ENCODE measurements at regions not wholly inside any gene's neighbourhood (a gene's known extent, or its start where the extent isn't known, plus 50 kb on each side); places are given as distances from the start of the nearest gene placed in this dataset.

DNA sequence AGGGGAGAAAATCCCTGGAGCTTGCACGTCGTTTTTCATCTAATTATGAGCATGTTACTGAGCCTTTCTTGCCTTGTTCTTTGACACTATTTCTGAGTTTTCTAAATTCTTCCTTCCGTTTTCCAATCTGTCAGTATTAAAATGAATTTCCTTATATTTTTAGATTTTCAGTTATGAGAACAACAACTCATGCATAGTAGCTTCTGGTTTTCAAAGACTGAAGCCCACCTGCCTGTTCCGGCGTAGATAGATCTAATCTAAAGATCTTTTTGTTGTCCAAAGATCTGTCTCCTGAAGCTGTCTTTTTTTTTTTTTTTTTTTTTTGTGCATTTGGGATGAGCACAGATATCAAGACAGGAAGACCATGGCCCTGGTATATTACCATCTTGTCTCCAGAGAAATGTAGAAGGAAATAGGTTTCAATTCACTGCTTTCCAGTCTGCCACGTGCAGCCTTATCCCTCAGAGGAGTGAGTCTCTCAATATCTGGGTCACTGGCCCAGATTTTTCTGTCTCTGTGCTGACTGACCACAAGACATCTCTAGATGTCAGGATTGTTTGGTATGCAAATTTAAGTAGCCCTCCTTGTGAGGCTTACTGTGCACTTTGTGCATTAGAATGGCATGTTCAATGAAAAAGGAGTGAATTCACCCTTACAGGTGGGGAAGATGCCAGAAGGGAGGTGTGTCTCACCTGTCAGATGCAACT, 222.3 kb upstream of the TMC3 start:
- no peak overlapping the region for H3K9ac ChIP-seq (ENCODE audit: low read length)
- no peak overlapping the region for H3K4me2 ChIP-seq (ENCODE audit: low read length, poor library complexity, severe bottlenecking)
- no peak overlapping the region for H3K14ac ChIP-seq (ENCODE audit: low read length in 2 of 2)
- H4K91ac ChIP-seq (ENCODE audit: low read length) = no peak overlapping the region
- H3K4me3 ChIP-seq (ENCODE audit: insufficient read depth in 1 of 2, low read depth in 1 of 2, low read length in 2 of 2) = no peak overlapping the region
- H4K8ac ChIP-seq (ENCODE audit: low read length) = no peak overlapping the region
- DNase-seq = no peak
- no peaks in the 10 kb centered on the region for H3K36me3 ChIP-seq (ENCODE audit: control insufficient read depth in 1 of 2, insufficient read depth in 2 of 2, low read depth in 1 of 2, low read length in 2 of 2)
- no peak overlapping the region for H2AFZ ChIP-seq (ENCODE audit: low read depth, low read length)
- no peak overlapping the region for H3K18ac ChIP-seq (ENCODE audit: low read depth in 1 of 2, low read length in 2 of 2)
- H3K79me1 ChIP-seq (replicated peaks; ENCODE audit: low read length, poor library complexity, severe bottlenecking) = no peaks in the 10 kb centered on the region
- WGBS = 78% methylated on average over 3 of the region's 6 CpGs
- H3K27ac ChIP-seq (ENCODE audit: low read length, poor library complexity, severe bottlenecking) = no peak overlapping the region
- H2BK12ac ChIP-seq (ENCODE audit: low read length in 2 of 2) = no peak overlapping the region
- H3K9me3 ChIP-seq (ENCODE audit: control insufficient read depth, low read length) = peaks cover 20% of the 10 kb centered on the region
- H2AK5ac ChIP-seq (ENCODE audit: low read length, severe bottlenecking) = no peak overlapping the region
- no peak overlapping the region for H2BK5ac ChIP-seq (ENCODE audit: low read depth, low read length, poor library complexity, severe bottlenecking)
- no peak overlapping the region for H2BK120ac ChIP-seq (ENCODE audit: low read depth, low read length)
- H2BK15ac ChIP-seq (ENCODE audit: low read depth, poor library complexity, severe bottlenecking) = no peak overlapping the region
- H3K4ac ChIP-seq (ENCODE audit: low read depth in 1 of 2, low read length in 2 of 2) = no peak overlapping the region
- H3K4me1 ChIP-seq (ENCODE audit: control insufficient read depth, insufficient read depth, low read depth, low read length) = no peaks in the 10 kb centered on the region
- H3K23ac ChIP-seq (ENCODE audit: low read length in 2 of 2) = no peak overlapping the region
- H3K27me3 ChIP-seq (ENCODE audit: control insufficient read depth in 1 of 2, insufficient read depth in 1 of 2, low read length in 2 of 2) = no peaks in the 10 kb centered on the region

DNA sequence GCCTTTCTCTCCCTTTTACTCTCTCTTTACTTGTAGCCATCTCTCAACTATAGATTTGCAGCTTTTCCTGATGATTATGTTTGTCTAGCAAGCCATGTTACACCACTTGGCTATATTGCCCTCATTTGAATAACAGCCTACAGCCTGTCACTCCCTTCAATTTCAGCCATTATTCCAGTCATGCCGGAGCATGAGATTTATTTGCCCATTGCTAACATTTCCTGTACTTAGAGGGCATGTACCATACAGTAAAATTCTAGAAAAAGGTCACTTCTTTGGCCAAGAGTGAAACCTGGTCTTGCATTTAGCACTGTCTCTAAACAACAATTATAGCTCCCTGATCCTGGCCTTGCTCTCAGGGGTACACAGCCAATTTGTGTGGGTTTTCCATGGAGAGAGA, 221.7 kb upstream of the TMC3 start:
- Histone ChIP-seq H3K4ac (ENCODE audit: low read depth in 1 of 2, low read length in 2 of 2) (no peak overlapping the region), H3K36me3 (ENCODE audit: control insufficient read depth in 1 of 2, insufficient read depth in 2 of 2, low read depth in 1 of 2, low read length in 2 of 2) (no peaks in the 10 kb centered on the region), H3K4me3 (ENCODE audit: insufficient read depth in 1 of 2, low read depth in 1 of 2, low read length in 2 of 2) (no peak overlapping the region), H2BK12ac (ENCODE audit: low read length in 2 of 2) (no peak overlapping the region), H3K4me2 (ENCODE audit: low read length, poor library complexity, severe bottlenecking) (no peak overlapping the region), H3K4me1 (ENCODE audit: control insufficient read depth, insufficient read depth, low read depth, low read length) (no peaks in the 10 kb centered on the region), H3K23ac (ENCODE audit: low read length in 2 of 2) (no peak overlapping the region), H4K8ac (ENCODE audit: low read length) (no peak overlapping the region), H3K27me3 (ENCODE audit: control insufficient read depth in 1 of 2, insufficient read depth in 1 of 2, low read length in 2 of 2) (no peaks in the 10 kb centered on the region), H4K91ac (ENCODE audit: low read length) (no peak overlapping the region), H2BK5ac (ENCODE audit: low read depth, low read length, poor library complexity, severe bottlenecking) (no peak overlapping the region), H3K18ac (ENCODE audit: low read depth in 1 of 2, low read length in 2 of 2) (no peak overlapping the region), H3K79me1 (replicated peaks; ENCODE audit: low read length, poor library complexity, severe bottlenecking) (no peaks in the 10 kb centered on the region), H2BK120ac (ENCODE audit: low read depth, low read length) (no peak overlapping the region), H3K14ac (ENCODE audit: low read length in 2 of 2) (no peak overlapping the region), H3K9me3 (ENCODE audit: control insufficient read depth, low read length) (peaks cover 17% of the 10 kb centered on the region), H3K9ac (ENCODE audit: low read length) (no peak overlapping the region), H2AFZ (ENCODE audit: low read depth, low read length) (no peak overlapping the region), H2AK5ac (ENCODE audit: low read length, severe bottlenecking) (no peak overlapping the region), H2BK15ac (ENCODE audit: low read depth, poor library complexity, severe bottlenecking) (no peak overlapping the region), H3K27ac (ENCODE audit: low read length, poor library complexity, severe bottlenecking) (no peak overlapping the region)
- DNase-seq = no peak
- 71% methylated on average over 1 of the region's 1 CpG for WGBS

DNA sequence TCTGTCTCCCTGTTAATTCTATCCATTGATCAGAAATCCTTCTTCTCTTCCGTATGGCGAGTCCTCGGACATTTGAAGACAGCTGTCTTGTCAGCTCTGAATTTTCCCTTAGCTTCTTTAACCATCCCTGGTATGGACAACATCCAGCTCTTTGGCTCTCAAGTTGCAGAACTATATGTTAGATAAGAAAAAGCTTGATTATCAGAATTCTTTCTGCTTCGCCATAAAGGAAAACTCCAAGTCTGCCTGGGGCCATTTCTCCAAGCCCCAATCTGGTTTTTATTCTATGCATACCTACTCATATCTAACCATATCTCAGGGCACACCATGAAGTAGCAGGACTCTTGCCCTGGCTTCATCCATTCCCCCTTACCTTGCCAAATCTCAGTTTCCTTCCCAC, 215.7 kb upstream of the TMC3 start:
- Histone ChIP-seq H3K23ac (ENCODE audit: low read length in 2 of 2) (no peak overlapping the region), H3K9ac (ENCODE audit: low read length) (no peak overlapping the region)

DNA sequence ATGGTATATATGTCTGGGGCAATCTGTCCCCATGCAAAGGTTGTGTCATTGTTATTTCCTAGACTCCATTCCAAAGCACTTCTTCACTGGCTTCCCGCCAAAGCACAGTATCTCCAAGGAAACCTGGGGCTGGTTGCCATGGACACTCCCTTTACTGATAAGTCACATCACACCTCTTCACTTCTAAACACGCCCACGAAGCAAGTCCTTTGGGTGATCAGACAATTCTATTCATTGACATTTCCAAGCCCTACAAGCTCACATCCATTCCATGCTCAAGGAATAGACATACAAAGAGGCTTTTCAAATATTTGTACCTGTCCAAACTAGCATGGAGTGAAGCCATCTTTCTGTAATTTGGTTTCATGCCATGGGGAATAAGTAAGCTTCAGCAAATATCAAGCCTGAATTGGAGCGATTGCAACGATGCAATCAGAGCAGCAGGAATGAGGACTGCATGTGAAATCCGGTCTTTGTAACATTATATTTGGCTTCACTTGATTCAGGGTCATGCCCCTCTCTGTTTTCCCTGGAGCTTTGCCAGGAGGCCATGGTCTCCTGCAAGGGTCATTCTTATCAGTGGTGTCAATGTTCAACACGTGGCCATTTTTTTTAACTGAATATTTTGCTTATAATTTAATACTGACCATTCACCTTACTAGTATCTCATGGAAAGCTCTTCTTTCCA, 201.6 kb upstream of the TMC3 start:
- Histone ChIP-seq H3K4me3 (ENCODE audit: insufficient read depth in 1 of 2, low read depth in 1 of 2, low read length in 2 of 2) (no peak overlapping the region), H3K9ac (ENCODE audit: low read length) (no peak overlapping the region), H2BK120ac (ENCODE audit: low read depth, low read length) (no peak overlapping the region), H3K4ac (ENCODE audit: low read depth in 1 of 2, low read length in 2 of 2) (no peak overlapping the region), H2AK5ac (ENCODE audit: low read length, severe bottlenecking) (no peak overlapping the region), H3K79me1 (replicated peaks; ENCODE audit: low read length, poor library complexity, severe bottlenecking) (no peaks in the 10 kb centered on the region), H3K18ac (ENCODE audit: low read depth in 1 of 2, low read length in 2 of 2) (no peak overlapping the region), H2AFZ (ENCODE audit: low read depth, low read length) (no peak overlapping the region), H3K14ac (ENCODE audit: low read length in 2 of 2) (no peak overlapping the region), H3K4me1 (ENCODE audit: control insufficient read depth, insufficient read depth, low read depth, low read length) (no peaks in the 10 kb centered on the region), H2BK15ac (ENCODE audit: low read depth, poor library complexity, severe bottlenecking) (no peak overlapping the region), H4K8ac (ENCODE audit: low read length) (no peak overlapping the region), H2BK12ac (ENCODE audit: low read length in 2 of 2) (no peak overlapping the region), H3K23ac (ENCODE audit: low read length in 2 of 2) (no peak overlapping the region), H4K91ac (ENCODE audit: low read length) (no peak overlapping the region), H3K27me3 (ENCODE audit: control insufficient read depth in 1 of 2, insufficient read depth in 1 of 2, low read length in 2 of 2) (no peaks in the 10 kb centered on the region), H3K27ac (ENCODE audit: low read length, poor library complexity, severe bottlenecking) (no peak overlapping the region), H3K9me3 (ENCODE audit: control insufficient read depth, low read length) (peaks cover 3% of the 10 kb centered on the region), H2BK5ac (ENCODE audit: low read depth, low read length, poor library complexity, severe bottlenecking) (no peak overlapping the region), H3K36me3 (ENCODE audit: control insufficient read depth in 1 of 2, insufficient read depth in 2 of 2, low read depth in 1 of 2, low read length in 2 of 2) (no peaks in the 10 kb centered on the region), H3K4me2 (ENCODE audit: low read length, poor library complexity, severe bottlenecking) (no peak overlapping the region)
- WGBS = 76% methylated on average over 6 of the region's 7 CpGs
- DNase-seq = no peak

More for the DNA sequence above, 215.7 kb upstream of the TMC3 start:
- Histone ChIP-seq H2BK120ac (ENCODE audit: low read depth, low read length) (no peak overlapping the region), H3K4me1 (ENCODE audit: control insufficient read depth, insufficient read depth, low read depth, low read length) (no peaks in the 10 kb centered on the region), H2AK5ac (ENCODE audit: low read length, severe bottlenecking) (no peak overlapping the region), H3K4ac (ENCODE audit: low read depth in 1 of 2, low read length in 2 of 2) (no peak overlapping the region), H3K27ac (ENCODE audit: low read length, poor library complexity, severe bottlenecking) (no peak overlapping the region), H2BK12ac (ENCODE audit: low read length in 2 of 2) (no peak overlapping the region), H4K91ac (ENCODE audit: low read length) (no peak overlapping the region), H3K27me3 (ENCODE audit: control insufficient read depth in 1 of 2, insufficient read depth in 1 of 2, low read length in 2 of 2) (no peaks in the 10 kb centered on the region), H2BK5ac (ENCODE audit: low read depth, low read length, poor library complexity, severe bottlenecking) (no peak overlapping the region), H4K8ac (ENCODE audit: low read length) (no peak overlapping the region), H2AFZ (ENCODE audit: low read depth, low read length) (no peak overlapping the region), H3K18ac (ENCODE audit: low read depth in 1 of 2, low read length in 2 of 2) (no peak overlapping the region), H3K4me2 (ENCODE audit: low read length, poor library complexity, severe bottlenecking) (no peak overlapping the region), H3K79me1 (replicated peaks; ENCODE audit: low read length, poor library complexity, severe bottlenecking) (no peaks in the 10 kb centered on the region), H3K4me3 (ENCODE audit: insufficient read depth in 1 of 2, low read depth in 1 of 2, low read length in 2 of 2) (no peak overlapping the region), H3K9me3 (ENCODE audit: control insufficient read depth, low read length) (peaks cover 2% of the 10 kb centered on the region), H3K36me3 (ENCODE audit: control insufficient read depth in 1 of 2, insufficient read depth in 2 of 2, low read depth in 1 of 2, low read length in 2 of 2) (no peaks in the 10 kb centered on the region), H3K14ac (ENCODE audit: low read length in 2 of 2) (no peak overlapping the region), H2BK15ac (ENCODE audit: low read depth, poor library complexity, severe bottlenecking) (no peak overlapping the region)
- 99% methylated on average over 4 of the region's 4 CpGs for WGBS
- no peak for DNase-seq
